D721Med (cell line): ENCODE measurements at regions not wholly inside any gene's neighbourhood (a gene's known extent, or its start where the extent isn't known, plus 50 kb on each side); places are given as distances from the start of the nearest gene placed in this dataset.

ENCODE experiments used
- DNase-seq: peaks from one replicate; pipeline ENCODE4 v3.0.0; 2011; ENCODE audit warnings: low spot score; ENCODE audit not compliant: insufficient read length
- FAIRE-seq: peaks from 2 replicates; lab custom pipeline; 2011; peaks lifted over from hg19 to GRCh38; lab: Jason Lieb, UNC
- TF ChIP-seq, protein P1 (sequence below): IDR thresholded peaks from 2 replicates; pipeline ENCODE4 v1.5.1; 2012; ENCODE audit warnings: mild to moderate bottlenecking, control low read depth; ENCODE audit not compliant: insufficient read depth; ENCODE audit errors: missing control alignments

GRCh38 chr4:17063888-17064287 is 165.4 kb upstream of the LDB2 start:
- TF ChIP-seq, protein P1, sequence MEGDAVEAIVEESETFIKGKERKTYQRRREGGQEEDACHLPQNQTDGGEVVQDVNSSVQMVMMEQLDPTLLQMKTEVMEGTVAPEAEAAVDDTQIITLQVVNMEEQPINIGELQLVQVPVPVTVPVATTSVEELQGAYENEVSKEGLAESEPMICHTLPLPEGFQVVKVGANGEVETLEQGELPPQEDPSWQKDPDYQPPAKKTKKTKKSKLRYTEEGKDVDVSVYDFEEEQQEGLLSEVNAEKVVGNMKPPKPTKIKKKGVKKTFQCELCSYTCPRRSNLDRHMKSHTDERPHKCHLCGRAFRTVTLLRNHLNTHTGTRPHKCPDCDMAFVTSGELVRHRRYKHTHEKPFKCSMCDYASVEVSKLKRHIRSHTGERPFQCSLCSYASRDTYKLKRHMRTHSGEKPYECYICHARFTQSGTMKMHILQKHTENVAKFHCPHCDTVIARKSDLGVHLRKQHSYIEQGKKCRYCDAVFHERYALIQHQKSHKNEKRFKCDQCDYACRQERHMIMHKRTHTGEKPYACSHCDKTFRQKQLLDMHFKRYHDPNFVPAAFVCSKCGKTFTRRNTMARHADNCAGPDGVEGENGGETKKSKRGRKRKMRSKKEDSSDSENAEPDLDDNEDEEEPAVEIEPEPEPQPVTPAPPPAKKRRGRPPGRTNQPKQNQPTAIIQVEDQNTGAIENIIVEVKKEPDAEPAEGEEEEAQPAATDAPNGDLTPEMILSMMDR, result no peak
- FAIRE-seq (no peak), DNase-seq (no peak)

- DNase-seq (no peak), FAIRE-seq (no peak)
- TF ChIP-seq, protein P1, result no peak
Observed at GRCh38 chr4:17060230-17060629, 161.8 kb upstream of the LDB2 start.

DNA sequence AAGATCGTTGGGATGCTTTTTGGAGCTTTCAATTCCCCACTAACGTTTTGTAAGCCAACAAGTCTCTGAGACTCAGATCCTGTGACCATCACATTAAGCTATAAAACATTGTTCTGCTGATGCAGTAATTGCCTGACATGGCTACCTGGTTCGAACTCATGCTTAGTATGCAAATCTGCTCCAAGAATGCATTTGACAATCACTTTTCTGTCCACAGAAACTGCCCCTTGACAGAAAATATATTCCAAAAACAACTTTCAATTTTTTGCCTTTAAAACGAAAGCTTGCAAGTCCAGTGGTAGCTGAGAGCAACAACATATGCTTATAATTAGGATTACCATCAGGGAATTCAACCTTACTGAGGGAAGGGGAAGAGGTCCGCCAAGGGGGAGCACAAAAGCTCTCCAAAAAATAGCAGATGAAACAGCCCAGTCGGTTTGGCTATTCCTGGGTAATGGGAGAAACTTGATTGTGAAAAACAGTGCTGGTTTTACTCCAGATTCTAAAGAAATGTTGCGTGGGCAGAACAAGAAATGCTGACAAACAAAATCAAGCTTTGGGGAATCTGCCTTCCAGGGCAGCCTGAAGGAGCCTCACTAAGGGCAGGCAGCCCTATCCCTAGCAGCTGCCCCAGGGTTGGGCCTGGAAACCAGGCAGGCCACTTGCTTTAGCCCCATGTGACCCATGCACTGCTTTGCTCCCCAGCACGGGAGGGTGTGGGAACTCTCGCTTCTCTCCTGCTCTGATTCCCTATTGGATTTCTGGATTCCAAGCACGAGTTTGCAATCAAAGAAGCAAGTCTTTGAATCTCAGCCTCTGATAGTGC is 160.7 kb upstream of the LDB2 start:
- no peak for FAIRE-seq
- no peak for DNase-seq
- TF ChIP-seq, protein P1, result no peak

DNA sequence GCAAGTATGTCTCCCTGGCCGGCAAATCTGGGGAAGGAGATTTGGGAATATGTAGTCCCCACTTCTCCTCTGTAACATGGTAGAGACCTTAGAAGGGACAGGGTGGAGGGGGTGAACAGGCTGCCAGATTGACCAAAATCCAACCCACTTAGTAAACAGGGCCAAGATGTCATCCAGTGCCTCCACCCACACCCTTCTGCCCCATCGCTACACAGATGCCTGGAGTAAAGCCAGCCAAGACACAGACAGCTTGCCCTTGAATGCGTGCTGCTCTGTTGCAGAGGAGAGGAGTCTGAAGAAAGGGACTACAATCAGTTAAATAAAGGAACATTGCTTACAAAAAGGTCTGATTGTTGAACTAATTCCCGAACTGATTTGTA is 160.1 kb upstream of the LDB2 start:
- FAIRE-seq, result no peak
- no peak for DNase-seq
- TF ChIP-seq, protein P1, result no peak

DNA sequence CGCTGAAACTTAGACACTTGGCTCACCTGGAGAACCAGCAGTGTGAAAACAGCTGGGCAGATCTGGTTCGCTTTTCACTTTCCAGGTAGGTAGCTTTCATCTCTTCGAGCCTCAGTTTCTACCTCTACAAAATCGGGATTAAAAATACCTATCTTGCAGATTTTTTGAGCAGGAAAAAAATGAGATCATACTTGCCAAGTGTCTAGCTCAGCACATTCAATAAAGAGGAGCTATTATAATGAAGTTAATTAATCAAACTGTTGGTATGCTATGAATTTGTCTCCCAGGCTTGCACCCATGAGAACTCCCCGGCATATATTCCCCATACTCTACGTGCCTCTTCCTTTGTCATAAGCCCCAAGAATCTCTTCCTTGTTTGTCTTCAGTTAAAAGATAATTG is 158.6 kb upstream of the LDB2 start:
- FAIRE-seq (no peak), DNase-seq (no peak)
- TF ChIP-seq, protein P1, result no peak

DNA sequence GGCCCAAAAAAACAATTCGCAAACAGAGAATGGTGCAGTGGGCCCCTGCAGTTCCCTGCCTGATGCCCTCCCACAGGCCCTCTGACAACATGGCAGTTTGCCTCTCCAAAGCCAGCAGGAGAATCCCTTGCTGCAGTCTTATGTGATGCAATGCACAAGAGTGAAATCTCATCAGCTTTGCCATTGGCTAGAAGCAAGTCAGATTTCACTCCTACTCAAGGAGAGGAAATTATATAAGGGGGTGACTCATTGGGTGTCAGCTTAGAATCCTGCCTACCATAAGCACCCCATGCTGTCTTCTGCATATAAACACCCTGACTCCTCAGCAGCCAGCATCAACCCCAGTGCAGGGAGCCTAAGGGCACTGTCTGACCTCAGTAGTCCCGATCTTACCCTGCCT is 157.3 kb upstream of the LDB2 start:
- TF ChIP-seq, protein P1, result no peak
- no peak for DNase-seq
- no peak for FAIRE-seq

DNA sequence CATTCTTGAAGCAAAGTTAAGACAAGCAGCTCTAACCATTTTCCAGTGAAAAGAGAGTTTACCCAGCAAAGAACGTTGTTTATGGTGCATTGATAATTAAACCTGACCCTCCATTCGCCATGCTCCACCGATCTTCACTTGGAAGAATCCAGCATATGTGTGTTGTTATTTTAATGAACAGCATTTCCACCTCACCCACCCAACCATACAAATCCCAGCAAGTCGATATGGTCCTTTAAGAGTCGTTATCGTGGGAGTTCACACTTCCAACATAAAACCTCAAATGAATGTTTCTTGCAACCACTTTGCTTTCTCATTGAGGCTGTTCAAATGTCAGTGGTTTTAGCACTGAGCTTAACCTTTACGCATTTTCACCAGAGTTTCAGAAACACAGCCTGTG is 147.4 kb upstream of the LDB2 start:
- FAIRE-seq (no peak), DNase-seq (no peak)
- TF ChIP-seq, protein P1, result no peak
